ENCODE measurements at regions not wholly inside any gene's neighbourhood (a gene's known extent, or its start where the extent isn't known, plus 50 kb on each side); places are given as distances from the start of the nearest gene placed in this dataset.

GRCh38 chr10:129018511-129018910, 448.5 kb upstream of the MGMT start:
- no peaks in the 10 kb centered on the region for H3K9me3 ChIP-seq (ENCODE audit: control insufficient read depth, low read length)
- no peak overlapping the region for H3K27ac ChIP-seq (ENCODE audit: low read length, poor library complexity, severe bottlenecking)
- no peak overlapping the region for H2BK15ac ChIP-seq (ENCODE audit: low read depth, poor library complexity, severe bottlenecking)
- no peak overlapping the region for H4K8ac ChIP-seq (ENCODE audit: low read length)
- H2BK120ac ChIP-seq (ENCODE audit: low read depth, low read length): no peak overlapping the region
- no peak overlapping the region for H3K9ac ChIP-seq (ENCODE audit: low read length)
- no peak overlapping the region for H3K4ac ChIP-seq (ENCODE audit: low read depth in 1 of 2, low read length in 2 of 2)
- no peak overlapping the region for H2BK5ac ChIP-seq (ENCODE audit: low read depth, low read length, poor library complexity, severe bottlenecking)
- no peak overlapping the region for H2AK5ac ChIP-seq (ENCODE audit: low read length, severe bottlenecking)
- no peaks in the 10 kb centered on the region for H3K27me3 ChIP-seq (ENCODE audit: control insufficient read depth in 1 of 2, insufficient read depth in 1 of 2, low read length in 2 of 2)
- no peak overlapping the region for H2AFZ ChIP-seq (ENCODE audit: low read depth, low read length)
- H3K4me2 ChIP-seq (ENCODE audit: low read length, poor library complexity, severe bottlenecking): no peak overlapping the region
- no peak overlapping the region for H4K91ac ChIP-seq (ENCODE audit: low read length)
- H2BK12ac ChIP-seq (ENCODE audit: low read length in 2 of 2): no peak overlapping the region
- peaks cover 8% of the 10 kb centered on the region for H3K4me1 ChIP-seq (ENCODE audit: control insufficient read depth, insufficient read depth, low read depth, low read length)
- no peak for DNase-seq
- H3K79me1 ChIP-seq (replicated peaks; ENCODE audit: low read length, poor library complexity, severe bottlenecking): no peaks in the 10 kb centered on the region
- H3K18ac ChIP-seq (ENCODE audit: low read depth in 1 of 2, low read length in 2 of 2): no peak overlapping the region
- H3K36me3 ChIP-seq (ENCODE audit: control insufficient read depth in 1 of 2, insufficient read depth in 2 of 2, low read depth in 1 of 2, low read length in 2 of 2): no peaks in the 10 kb centered on the region
- 93% methylated on average over 6 of the region's 6 CpGs for WGBS
- no peak overlapping the region for H3K4me3 ChIP-seq (ENCODE audit: insufficient read depth in 1 of 2, low read depth in 1 of 2, low read length in 2 of 2)
- H3K14ac ChIP-seq (ENCODE audit: low read length in 2 of 2): no peak overlapping the region
- no peak overlapping the region for H3K23ac ChIP-seq (ENCODE audit: low read length in 2 of 2)

- 75% methylated on average over 6 of the region's 8 CpGs for WGBS
- no peak overlapping the region for H2AK5ac ChIP-seq (ENCODE audit: low read length, severe bottlenecking)
- H3K36me3 ChIP-seq (ENCODE audit: control insufficient read depth in 1 of 2, insufficient read depth in 2 of 2, low read depth in 1 of 2, low read length in 2 of 2): no peaks in the 10 kb centered on the region
- no peak overlapping the region for H2BK5ac ChIP-seq (ENCODE audit: low read depth, low read length, poor library complexity, severe bottlenecking)
- no peak overlapping the region for H3K14ac ChIP-seq (ENCODE audit: low read length in 2 of 2)
- H3K4me1 ChIP-seq (ENCODE audit: control insufficient read depth, insufficient read depth, low read depth, low read length): peaks cover 9% of the 10 kb centered on the region
- peak overlapping the region; percentile 12 for H3K9ac ChIP-seq (ENCODE audit: low read length)
- H3K4me2 ChIP-seq (ENCODE audit: low read length, poor library complexity, severe bottlenecking): no peak overlapping the region
- H3K23ac ChIP-seq (ENCODE audit: low read length in 2 of 2): no peak overlapping the region
- no peak overlapping the region for H2BK120ac ChIP-seq (ENCODE audit: low read depth, low read length)
- no peak overlapping the region for H4K91ac ChIP-seq (ENCODE audit: low read length)
- no peak for DNase-seq
- no peak overlapping the region for H2BK12ac ChIP-seq (ENCODE audit: low read length in 2 of 2)
- no peak overlapping the region for H3K4me3 ChIP-seq (ENCODE audit: insufficient read depth in 1 of 2, low read depth in 1 of 2, low read length in 2 of 2)
- no peaks in the 10 kb centered on the region for H3K9me3 ChIP-seq (ENCODE audit: control insufficient read depth, low read length)
- H3K27ac ChIP-seq (ENCODE audit: low read length, poor library complexity, severe bottlenecking): no peak overlapping the region
- no peaks in the 10 kb centered on the region for H3K27me3 ChIP-seq (ENCODE audit: control insufficient read depth in 1 of 2, insufficient read depth in 1 of 2, low read length in 2 of 2)
- H3K79me1 ChIP-seq (replicated peaks; ENCODE audit: low read length, poor library complexity, severe bottlenecking): no peaks in the 10 kb centered on the region
- H3K18ac ChIP-seq (ENCODE audit: low read depth in 1 of 2, low read length in 2 of 2): no peak overlapping the region
- H3K4ac ChIP-seq (ENCODE audit: low read depth in 1 of 2, low read length in 2 of 2): no peak overlapping the region
- H2AFZ ChIP-seq (ENCODE audit: low read depth, low read length): no peak overlapping the region
- no peak overlapping the region for H2BK15ac ChIP-seq (ENCODE audit: low read depth, poor library complexity, severe bottlenecking)
- no peak overlapping the region for H4K8ac ChIP-seq (ENCODE audit: low read length)
Observed at GRCh38 chr10:129020651-129021330, 446.2 kb upstream of the MGMT start.

GRCh38 chr10:129021594-129022304, 445.3 kb upstream of the MGMT start:
- H3K79me1 ChIP-seq (replicated peaks; ENCODE audit: low read length, poor library complexity, severe bottlenecking): no peaks in the 10 kb centered on the region
- peak overlapping the region in 1 of 2 experiments; percentile 21 for H3K18ac ChIP-seq (ENCODE audit: low read depth in 1 of 2, low read length in 2 of 2)
- no peak overlapping the region for H3K23ac ChIP-seq (ENCODE audit: low read length in 2 of 2)
- no peak overlapping the region for H2BK12ac ChIP-seq (ENCODE audit: low read length in 2 of 2)
- WGBS: 42% methylated on average over 18 of the region's 18 CpGs
- H2BK15ac ChIP-seq (ENCODE audit: low read depth, poor library complexity, severe bottlenecking): no peak overlapping the region
- H2AK5ac ChIP-seq (ENCODE audit: low read length, severe bottlenecking): no peak overlapping the region
- peak; percentile 15 for DNase-seq
- no peaks in the 10 kb centered on the region for H3K9me3 ChIP-seq (ENCODE audit: control insufficient read depth, low read length)
- peaks cover 9% of the 10 kb centered on the region for H3K4me1 ChIP-seq (ENCODE audit: control insufficient read depth, insufficient read depth, low read depth, low read length)
- H3K9ac ChIP-seq (ENCODE audit: low read length): no peak overlapping the region
- H3K4me3 ChIP-seq (ENCODE audit: insufficient read depth in 1 of 2, low read depth in 1 of 2, low read length in 2 of 2): no peak overlapping the region
- H3K4ac ChIP-seq (ENCODE audit: low read depth in 1 of 2, low read length in 2 of 2): no peak overlapping the region
- H3K4me2 ChIP-seq (ENCODE audit: low read length, poor library complexity, severe bottlenecking): peak overlapping the region; percentile 11
- H3K14ac ChIP-seq (ENCODE audit: low read length in 2 of 2): no peak overlapping the region
- H3K27ac ChIP-seq (ENCODE audit: low read length, poor library complexity, severe bottlenecking): no peak overlapping the region
- H3K27me3 ChIP-seq (ENCODE audit: control insufficient read depth in 1 of 2, insufficient read depth in 1 of 2, low read length in 2 of 2): no peaks in the 10 kb centered on the region
- no peak overlapping the region for H2AFZ ChIP-seq (ENCODE audit: low read depth, low read length)
- H4K8ac ChIP-seq (ENCODE audit: low read length): peak overlapping the region; percentile 22
- no peak overlapping the region for H2BK5ac ChIP-seq (ENCODE audit: low read depth, low read length, poor library complexity, severe bottlenecking)
- H4K91ac ChIP-seq (ENCODE audit: low read length): no peak overlapping the region
- no peaks in the 10 kb centered on the region for H3K36me3 ChIP-seq (ENCODE audit: control insufficient read depth in 1 of 2, insufficient read depth in 2 of 2, low read depth in 1 of 2, low read length in 2 of 2)
- no peak overlapping the region for H2BK120ac ChIP-seq (ENCODE audit: low read depth, low read length)

GRCh38 chr10:129023082-129023481, 444.0 kb upstream of the MGMT start:
- no peak overlapping the region for H2BK12ac ChIP-seq (ENCODE audit: low read length in 2 of 2)
- no peak overlapping the region for H2BK5ac ChIP-seq (ENCODE audit: low read depth, low read length, poor library complexity, severe bottlenecking)
- no peak overlapping the region for H2AFZ ChIP-seq (ENCODE audit: low read depth, low read length)
- no peak overlapping the region for H3K27ac ChIP-seq (ENCODE audit: low read length, poor library complexity, severe bottlenecking)
- no peak overlapping the region for H2BK15ac ChIP-seq (ENCODE audit: low read depth, poor library complexity, severe bottlenecking)
- no peak overlapping the region for H3K4ac ChIP-seq (ENCODE audit: low read depth in 1 of 2, low read length in 2 of 2)
- H2BK120ac ChIP-seq (ENCODE audit: low read depth, low read length): no peak overlapping the region
- H2AK5ac ChIP-seq (ENCODE audit: low read length, severe bottlenecking): no peak overlapping the region
- no peaks in the 10 kb centered on the region for H3K79me1 ChIP-seq (replicated peaks; ENCODE audit: low read length, poor library complexity, severe bottlenecking)
- H3K9ac ChIP-seq (ENCODE audit: low read length): peak overlapping the region; percentile 2
- H3K18ac ChIP-seq (ENCODE audit: low read depth in 1 of 2, low read length in 2 of 2): no peak overlapping the region
- H3K9me3 ChIP-seq (ENCODE audit: control insufficient read depth, low read length): no peaks in the 10 kb centered on the region
- DNase-seq: peak; percentile 30
- H4K8ac ChIP-seq (ENCODE audit: low read length): no peak overlapping the region
- H3K27me3 ChIP-seq (ENCODE audit: control insufficient read depth in 1 of 2, insufficient read depth in 1 of 2, low read length in 2 of 2): peaks cover 0 to 2% of the 10 kb centered on the region in 2 experiments
- H3K4me2 ChIP-seq (ENCODE audit: low read length, poor library complexity, severe bottlenecking): no peak overlapping the region
- H3K4me1 ChIP-seq (ENCODE audit: control insufficient read depth, insufficient read depth, low read depth, low read length): peaks cover 9% of the 10 kb centered on the region
- no peak overlapping the region for H3K14ac ChIP-seq (ENCODE audit: low read length in 2 of 2)
- H3K23ac ChIP-seq (ENCODE audit: low read length in 2 of 2): no peak overlapping the region
- 34% methylated on average over 5 of the region's 5 CpGs for WGBS
- H4K91ac ChIP-seq (ENCODE audit: low read length): no peak overlapping the region
- no peaks in the 10 kb centered on the region for H3K36me3 ChIP-seq (ENCODE audit: control insufficient read depth in 1 of 2, insufficient read depth in 2 of 2, low read depth in 1 of 2, low read length in 2 of 2)
- H3K4me3 ChIP-seq (ENCODE audit: insufficient read depth in 1 of 2, low read depth in 1 of 2, low read length in 2 of 2): no peak overlapping the region

All from mesenchymal stem cell (in vitro differentiated cells and primary cell).